A549 (cell line): ENCODE measurements at regions not wholly inside any gene's neighbourhood (a gene's known extent, or its start where the extent isn't known, plus 50 kb on each side); places are given as distances from the start of the nearest gene placed in this dataset.

Source experiments
- ATAC-seq, 2 experiments: fragments of 200-7000 bp in 1 of 2; fragments of >200 bp in 1 of 2; cut with Nextera tagmentation in 1 of 2; cut with Tn5 transposase in 1 of 2; 3 replicates each; pipeline versions ENCODE4 v1.8.0 to v1.9.1; 2018 to 2020; ENCODE audit warnings: mild to moderate bottlenecking in 1 of 2, moderate library complexity in 1 of 2
- CTCF ChIA-PET: fragments of 300-600 bp; sonication (Branson Sonifier 250); formaldehyde crosslinking; extraction: SDS; loops from one replicate; lab custom pipeline; 2021; ENCODE audit warnings: antibody characterized with exemption, inconsistent platforms; lab: Yijun Ruan, JAX
- POLR2A ChIA-PET: fragments of 350-600 bp; formaldehyde crosslinking; extraction: SDS; loops from one replicate; lab custom pipeline; 2021; ENCODE audit warnings: antibody characterized with exemption, inconsistent platforms; lab: Yijun Ruan, JAX
- DNase-seq, 2 experiments: peaks; one replicate each; pipeline versions ENCODE4 v3.0.0 to v3.0.0-alpha.2; 2011 to 2016; ENCODE audit warnings: low read depth in 1 of 2, low spot score in 1 of 2
- FAIRE-seq: peaks from 2 replicates; lab custom pipeline; 2011; peaks lifted over from hg19 to GRCh38; lab: Jason Lieb, UNC
- H3K27ac ChIP-seq, 2 experiments: fragments of >200 bp; sonication (Bioruptor Twin); formaldehyde crosslinking; 3 replicates each; pipeline ENCODE4 v1.5.1; 2016 to 2017
- H3K4me1 ChIP-seq: fragments of >200 bp; sonication (Bioruptor Twin); formaldehyde crosslinking; 3 replicates; pipeline ENCODE4 v1.6.1; 2016
- H3K4me2 ChIP-seq: fragments of >200 bp; sonication (Bioruptor Twin); formaldehyde crosslinking; 3 replicates; pipeline ENCODE4 v1.6.1; 2016
- H3K4me3 ChIP-seq: fragments of >200 bp; sonication (Bioruptor Twin); formaldehyde crosslinking; 3 replicates; pipeline ENCODE4 v1.5.1; 2016
- H3K9me3 ChIP-seq: fragments of >200 bp; sonication (Bioruptor Twin); formaldehyde crosslinking; 3 replicates; pipeline ENCODE4 v1.6.1; 2016
- CBX8 ChIP-seq: fragments of 200-600 bp; sonication (generic); IDR thresholded peaks from 2 replicates; pipeline ENCODE4 v1.6.1; 2016
- CEBPB ChIP-seq, 2 experiments: fragments of >200 bp in 1 of 2; sonication (Bioruptor Twin) in 1 of 2; formaldehyde crosslinking in 1 of 2; IDR thresholded peaks; 2 replicates each; pipeline ENCODE4 v1.6.1; 2012 to 2016
- JUN ChIP-seq, 2 experiments: fragments of >200 bp; sonication (Bioruptor Twin); formaldehyde crosslinking; IDR thresholded peaks; 2 replicates in 1 of 2; 3 replicates in 1 of 2; pipeline ENCODE4 v1.6.1; 2016 to 2017
- NFE2L2 ChIP-seq: fragments of 150-350 bp; conservative IDR thresholded peaks from 2 replicates; pipeline ENCODE4 v1.6.1; 2014; ENCODE audit warnings: low read length
- RARB ChIP-seq: fragments of 250-450 bp; sonication (Bioruptor Pico); IDR thresholded peaks from 2 replicates; pipeline ENCODE4 v1.8.0; 2021; ENCODE audit warnings: mild to moderate bottlenecking, moderate library complexity
- WGBS: methylation state at CpG from one replicate; pipeline ENCODE4 v1.1.6; 2017; ENCODE audit errors: missing lambda C conversion rate; 5-methylcytosine and 5-hydroxymethylcytosine counted together
- TF ChIP-seq, protein P1 (sequence below): IDR thresholded peaks from 2 replicates; pipeline ENCODE4 v1.6.1; 2012; ENCODE audit warnings: low read depth, borderline replicate concordance
- TF ChIP-seq, protein P2 (sequence below): fragments of 450-650 bp; IDR thresholded peaks from 2 replicates; pipeline ENCODE4 v1.6.1; 2014; ENCODE audit warnings: antibody characterized with exemption

DNA sequence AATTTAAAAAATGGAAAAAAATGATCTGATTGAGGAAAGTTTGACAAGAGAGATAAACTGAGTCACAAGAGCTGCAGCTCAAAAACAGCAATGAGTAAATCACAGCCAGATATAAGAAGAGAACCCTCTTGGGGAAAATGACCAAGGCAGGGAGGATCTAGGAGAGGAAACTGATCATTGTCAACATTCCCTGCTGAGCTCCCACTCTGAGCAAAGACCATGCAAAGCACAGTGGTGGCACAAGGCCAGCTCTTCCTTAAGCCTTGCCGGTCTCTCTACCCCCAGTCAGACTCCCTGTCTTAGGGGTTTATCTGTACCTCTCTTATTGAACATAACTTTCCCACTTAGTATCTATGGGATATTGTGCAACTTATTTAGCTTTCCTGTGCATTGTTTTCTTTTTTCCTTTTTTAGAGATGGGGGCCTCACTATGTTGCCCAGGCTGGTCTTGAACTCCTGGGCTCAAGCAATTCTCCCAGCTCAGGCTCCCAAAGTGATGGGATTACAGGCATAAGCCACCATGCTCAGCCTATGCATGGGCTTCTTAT is 54.0 kb upstream of the PPP1CB start:
- Histone ChIP-seq H3K4me2 (no peak overlapping the region), H3K27ac (no peak overlapping the region), H3K9me3 (no peaks in the 10 kb centered on the region), H3K4me3 (no peak overlapping the region), H3K4me1 (no peaks in the 10 kb centered on the region)
- no peak for DNase-seq
- FAIRE-seq, result no peak
- TF ChIP-seq NFE2L2 (no peak), CEBPB (IDR thresholded peaks at IDR 0.05) (peak; percentile 16 to 22; a peak in 1 of 4 replicates)
- ChIA-PET POLR2A (no interaction called here), CTCF (interaction anchor here (0.6 to 1.7 kb wide), 8 partner anchors 9 to 131 kb away, joined by 3 to 9 read pairs (median 3); no protein-coding TSS in a partner anchor)
- ATAC-seq, result no peak
- WGBS, result 35% methylated on average over 1 of the region's 1 CpG

DNA sequence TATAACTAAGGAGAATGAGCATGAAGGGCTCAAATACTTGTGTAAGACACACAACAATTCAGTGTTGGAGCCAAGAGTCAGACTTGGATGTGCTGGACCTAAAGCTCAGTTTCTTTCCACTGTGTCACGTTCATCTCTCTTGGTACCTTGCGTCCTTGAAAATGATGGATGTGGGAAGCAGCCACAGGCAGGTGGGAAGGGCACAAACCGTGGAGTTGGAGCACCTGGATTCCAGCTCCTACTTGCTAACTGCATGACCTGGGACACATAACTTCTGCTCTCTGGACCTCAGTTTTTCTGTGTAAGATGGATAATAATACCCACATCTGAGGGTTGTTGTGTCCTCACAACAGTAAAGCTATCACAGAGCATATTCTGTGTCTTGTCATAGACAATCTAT is 53.1 kb upstream of the PPP1CB start:
- no peak overlapping the region for H3K4me3 ChIP-seq
- TF ChIP-seq RARB (no peak), JUN (IDR thresholded peaks at IDR 0.05) (no peak), CBX8 (no peak)
- TF ChIP-seq, protein P1, sequence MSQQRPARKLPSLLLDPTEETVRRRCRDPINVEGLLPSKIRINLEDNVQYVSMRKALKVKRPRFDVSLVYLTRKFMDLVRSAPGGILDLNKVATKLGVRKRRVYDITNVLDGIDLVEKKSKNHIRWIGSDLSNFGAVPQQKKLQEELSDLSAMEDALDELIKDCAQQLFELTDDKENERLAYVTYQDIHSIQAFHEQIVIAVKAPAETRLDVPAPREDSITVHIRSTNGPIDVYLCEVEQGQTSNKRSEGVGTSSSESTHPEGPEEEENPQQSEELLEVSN, result no peak
- TF ChIP-seq, protein P2, sequence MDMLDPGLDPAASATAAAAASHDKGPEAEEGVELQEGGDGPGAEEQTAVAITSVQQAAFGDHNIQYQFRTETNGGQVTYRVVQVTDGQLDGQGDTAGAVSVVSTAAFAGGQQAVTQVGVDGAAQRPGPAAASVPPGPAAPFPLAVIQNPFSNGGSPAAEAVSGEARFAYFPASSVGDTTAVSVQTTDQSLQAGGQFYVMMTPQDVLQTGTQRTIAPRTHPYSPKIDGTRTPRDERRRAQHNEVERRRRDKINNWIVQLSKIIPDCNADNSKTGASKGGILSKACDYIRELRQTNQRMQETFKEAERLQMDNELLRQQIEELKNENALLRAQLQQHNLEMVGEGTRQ, result no peak
- H3K4me2 ChIP-seq, result no peak overlapping the region
- POLR2A ChIA-PET, result no interaction called here
- no peak for FAIRE-seq
- 72% methylated on average over 3 of the region's 3 CpGs for WGBS
- H3K27ac ChIP-seq, result no peak overlapping the region
- H3K4me1 ChIP-seq, result no peaks in the 10 kb centered on the region
- CTCF ChIA-PET, result interaction anchor here (0.6 to 1.7 kb wide), 7 partner anchors 10 to 132 kb away, joined by 3 to 9 read pairs (median 3); no protein-coding TSS in a partner anchor
- no peak for DNase-seq
- H3K9me3 ChIP-seq, result no peaks in the 10 kb centered on the region
- no peak for ATAC-seq
